H1 (cell line): ENCODE measurements at regions not wholly inside any gene's neighbourhood (a gene's known extent, or its start where the extent isn't known, plus 50 kb on each side); places are given as distances from the start of the nearest gene placed in this dataset.

Experiments
- EP300 ChIP-seq, 2 experiments: IDR thresholded peaks; 1 replicate in 1 of 2; 2 replicates in 1 of 2; pipeline ENCODE4 v1.6.1; 2011 to 2012; ENCODE audit warnings: low read depth in 2 of 2, low read length in 2 of 2, mild to moderate bottlenecking in 2 of 2, borderline replicate concordance in 1 of 2, inconsistent platforms in 1 of 2, moderate library complexity in 1 of 2
- EZH2 ChIP-seq: fragments of 200-600 bp; sonication (generic); IDR thresholded peaks from 2 replicates; pipeline ENCODE4 v1.7.1; 2012; ENCODE audit warnings: low read depth, mild to moderate bottlenecking, moderate library complexity, low read length, inconsistent platforms; ENCODE audit not compliant: severe bottlenecking
- POLR2A ChIP-seq, 2 experiments: IDR thresholded peaks; 1 replicate in 1 of 2; 2 replicates in 1 of 2; pipeline ENCODE4 v1.6.1; 2011; ENCODE audit warnings: low read depth in 2 of 2, low read length in 2 of 2, mild to moderate bottlenecking in 2 of 2; ENCODE audit errors: control extremely low read depth in 1 of 2
- POLR2AphosphoS5 ChIP-seq: IDR thresholded peaks from 2 replicates; pipeline ENCODE4 v1.6.1; 2011; ENCODE audit warnings: low read depth, low read length
- RAD21 ChIP-seq, 2 experiments: IDR thresholded peaks in 1 of 2; conservative IDR thresholded peaks in 1 of 2; 2 replicates each; pipeline ENCODE4 v1.6.1; 2011; ENCODE audit warnings: low read depth in 2 of 2, low read length in 2 of 2, improper control_type of control experiment in 1 of 2, inconsistent platforms in 1 of 2, mild to moderate bottlenecking in 1 of 2, moderate library complexity in 1 of 2
- SP1 ChIP-seq: IDR thresholded peaks from 2 replicates; pipeline ENCODE4 v1.6.1; 2011; ENCODE audit warnings: low read depth, low read length
- SRF ChIP-seq: IDR thresholded peaks from 2 replicates; pipeline ENCODE4 v1.6.1; 2011; ENCODE audit warnings: mild to moderate bottlenecking, low read depth, low read length, moderate library complexity
- YY1 ChIP-seq: IDR thresholded peaks from 2 replicates; pipeline ENCODE4 v1.6.1; 2011; ENCODE audit warnings: low read depth, mild to moderate bottlenecking, low read length
- TF ChIP-seq, protein P1 (sequence below), 3 experiments: IDR thresholded peaks; 1 replicate in 2 of 3; 2 replicates in 1 of 3; pipeline versions ENCODE4 v1.5.1 to v1.6.1; 2011; ENCODE audit warnings: low read length in 3 of 3, mild to moderate bottlenecking in 3 of 3, inconsistent platforms in 2 of 3, low read depth in 1 of 3, moderate library complexity in 1 of 3; ENCODE audit not compliant: insufficient read depth in 1 of 3; ENCODE audit errors: control extremely low read depth in 1 of 3

DNA sequence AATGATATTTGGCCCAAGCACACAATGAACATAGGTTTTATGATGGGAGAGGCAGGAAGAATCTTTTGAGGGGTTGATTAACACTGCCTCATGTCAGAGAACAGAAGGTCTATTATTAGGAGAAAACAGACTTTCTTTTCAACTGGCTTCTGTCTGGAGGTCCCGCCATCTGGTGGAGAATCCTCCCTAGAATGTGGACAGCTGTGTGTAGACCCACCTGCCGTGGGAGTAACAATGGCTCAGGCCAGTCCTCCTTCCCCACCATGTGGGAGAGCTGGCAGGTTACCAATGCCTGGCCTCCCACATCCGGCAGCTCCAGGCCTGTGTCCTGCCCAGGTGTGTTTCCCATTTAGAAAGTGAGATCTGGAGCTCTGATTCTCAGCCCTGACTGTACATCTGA, 70.4 kb upstream of the AOAH start:
- TF ChIP-seq RAD21 (IDR thresholded peaks at IDR 0.05 in 1 of 2, conservative IDR thresholded peaks at IDR 0.05 in 1 of 2; ENCODE audit: low read depth in 2 of 2, low read length in 2 of 2) = peak in 1 of 2 experiments; percentile 26; a peak in 3 of 4 replicates
- TF ChIP-seq, protein P1, sequence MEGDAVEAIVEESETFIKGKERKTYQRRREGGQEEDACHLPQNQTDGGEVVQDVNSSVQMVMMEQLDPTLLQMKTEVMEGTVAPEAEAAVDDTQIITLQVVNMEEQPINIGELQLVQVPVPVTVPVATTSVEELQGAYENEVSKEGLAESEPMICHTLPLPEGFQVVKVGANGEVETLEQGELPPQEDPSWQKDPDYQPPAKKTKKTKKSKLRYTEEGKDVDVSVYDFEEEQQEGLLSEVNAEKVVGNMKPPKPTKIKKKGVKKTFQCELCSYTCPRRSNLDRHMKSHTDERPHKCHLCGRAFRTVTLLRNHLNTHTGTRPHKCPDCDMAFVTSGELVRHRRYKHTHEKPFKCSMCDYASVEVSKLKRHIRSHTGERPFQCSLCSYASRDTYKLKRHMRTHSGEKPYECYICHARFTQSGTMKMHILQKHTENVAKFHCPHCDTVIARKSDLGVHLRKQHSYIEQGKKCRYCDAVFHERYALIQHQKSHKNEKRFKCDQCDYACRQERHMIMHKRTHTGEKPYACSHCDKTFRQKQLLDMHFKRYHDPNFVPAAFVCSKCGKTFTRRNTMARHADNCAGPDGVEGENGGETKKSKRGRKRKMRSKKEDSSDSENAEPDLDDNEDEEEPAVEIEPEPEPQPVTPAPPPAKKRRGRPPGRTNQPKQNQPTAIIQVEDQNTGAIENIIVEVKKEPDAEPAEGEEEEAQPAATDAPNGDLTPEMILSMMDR (IDR thresholded peaks at IDR 0.05; ENCODE audit: control extremely low read depth in 1 of 3, insufficient read depth in 1 of 3, low read depth in 1 of 3, low read length in 3 of 3) = peak in 2 of 3 experiments; percentile 10 to 11; a peak in 1 of 4 replicates
- TF ChIP-seq EP300 (IDR thresholded peaks at IDR 0.05; ENCODE audit: borderline replicate concordance in 1 of 2, low read depth in 2 of 2, low read length in 2 of 2) = no peak
- no peak for TF ChIP-seq POLR2A (IDR thresholded peaks at IDR 0.05; ENCODE audit: control extremely low read depth in 1 of 2, low read depth in 2 of 2, low read length in 2 of 2)
- no peak for TF ChIP-seq SP1
- TF ChIP-seq SRF = no peak
- TF ChIP-seq YY1 = no peak
- TF ChIP-seq EZH2 = no peak
- no peak for TF ChIP-seq POLR2AphosphoS5
